Left ventricle myocardium superior (tissue), 1 donor: ENCODE measurements at regions not wholly inside any gene's neighbourhood (a gene's known extent, or its start where the extent isn't known, plus 50 kb on each side); places are given as distances from the start of the nearest gene placed in this dataset.
"Not testable (repeated sequence)": the region's sequence is repeated elsewhere in the genome, so short reads cannot be mapped to it uniquely, and the experiment has no call there.

Source experiments
- ATAC-seq: fragments of 200-7000 bp; cut with Tn5 transposase; one replicate; pipeline ENCODE4 v1.9.1; 2020; ENCODE audit warnings: mild to moderate bottlenecking, moderate library complexity
- DNase-seq: peaks from one replicate; pipeline ENCODE4 v3.0.0-alpha.2; 2020
- intact Hi-C: fragments of 100-400 bp; cut with micrococcal nuclease; formaldehyde crosslinking; loops from one replicate; pipeline ENCODE4 v1.11.0; 2022
- donor health status: DM: no; HTN: yes; CAD: no; lungs with severe emphysema.

GRCh38 chr3:17836919-17837318, 94.5 kb upstream of the TBC1D5 start:
- intact Hi-C loops, result loop anchor here (10.0 kb wide), 1 partner anchor 192 kb away; no protein-coding TSS in a partner anchor
- DNase-seq, result no peak
- no peak for ATAC-seq

GRCh38 chr3:17836092-17836491, 93.7 kb upstream of the TBC1D5 start:
- intact Hi-C loops, result loop anchor here (10.0 kb wide), 1 partner anchor 191 kb away; no protein-coding TSS in a partner anchor
- DNase-seq (no peak), ATAC-seq (no peak)

DNA sequence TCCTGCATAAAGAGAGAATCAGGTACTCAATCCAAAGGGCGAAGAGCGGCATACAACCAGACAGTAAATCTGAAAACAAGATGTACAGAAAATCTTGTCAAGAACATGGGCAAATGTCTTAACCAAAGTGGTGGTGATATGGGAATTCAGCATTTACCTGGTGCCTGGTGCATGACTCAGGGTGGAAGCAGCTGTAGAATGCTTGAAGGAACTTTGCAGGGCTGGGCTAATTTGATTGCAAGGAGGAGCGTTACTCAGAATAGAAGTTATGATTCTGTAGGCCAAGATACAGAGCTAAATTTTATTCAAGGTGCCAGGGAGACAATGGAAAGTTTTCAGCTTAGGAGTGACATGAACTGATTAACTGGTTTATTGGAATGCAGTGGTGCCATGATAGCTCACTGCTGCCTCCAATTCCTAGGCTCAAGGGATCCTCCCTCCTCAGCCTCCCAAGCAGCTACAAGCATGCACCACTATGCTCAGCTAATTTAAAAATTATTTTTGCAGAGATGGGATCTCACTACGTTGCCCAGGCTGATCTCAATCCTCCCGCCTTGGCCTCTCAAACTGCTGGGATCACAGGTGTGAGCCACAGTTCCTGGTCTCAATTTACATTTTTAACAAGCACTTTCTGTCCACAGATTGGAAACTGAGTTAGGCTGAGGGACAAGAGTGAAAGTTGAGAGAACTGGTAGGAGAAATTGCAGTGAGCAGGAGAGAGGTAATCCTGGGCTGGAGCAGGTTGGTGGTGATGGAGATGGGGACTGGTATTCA, 91.5 kb upstream of the TBC1D5 start:
- ATAC-seq (no peak), DNase-seq (no peak)
- intact Hi-C loops, result loop anchor here (10.0 kb wide), 1 partner anchor 189 kb away; no protein-coding TSS in a partner anchor

DNA sequence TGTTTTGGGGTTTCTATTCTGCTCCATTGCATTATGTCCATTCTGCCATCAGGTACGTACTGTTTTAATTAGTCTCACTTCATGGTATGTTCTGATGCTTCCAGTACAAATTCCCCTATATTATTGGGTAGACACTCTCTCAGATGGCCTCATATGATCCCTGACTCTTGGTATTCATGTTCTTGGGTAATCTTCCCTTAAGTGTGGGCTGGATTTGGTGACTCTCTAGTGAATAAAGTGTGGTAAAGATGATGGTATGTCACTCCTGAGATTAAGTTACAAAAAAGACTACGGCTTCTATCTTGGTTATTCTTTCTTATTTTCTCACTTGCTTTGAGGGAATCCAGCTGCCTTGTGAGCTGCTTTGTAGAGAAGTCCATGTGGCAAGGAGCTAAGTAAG, 89.6 kb upstream of the TBC1D5 start:
- intact Hi-C loops, result loop anchor here (10.0 kb wide), 1 partner anchor 187 kb away; no protein-coding TSS in a partner anchor
- ATAC-seq (no peak), DNase-seq (no peak)

- DNase-seq (no peak), ATAC-seq (no peak)
- intact Hi-C loops, result loop anchor here (10.0 kb wide), 1 partner anchor 187 kb away; no protein-coding TSS in a partner anchor
These were observed 88.9 kb upstream of the TBC1D5 start for GRCh38 chr3:17831366-17831765.

GRCh38 chr3:17830788-17831187, 88.4 kb upstream of the TBC1D5 start:
- intact Hi-C loops, result loop anchor here (10.0 kb wide), 1 partner anchor 186 kb away; no protein-coding TSS in a partner anchor
- no peak for DNase-seq
- ATAC-seq, result no peak

DNA sequence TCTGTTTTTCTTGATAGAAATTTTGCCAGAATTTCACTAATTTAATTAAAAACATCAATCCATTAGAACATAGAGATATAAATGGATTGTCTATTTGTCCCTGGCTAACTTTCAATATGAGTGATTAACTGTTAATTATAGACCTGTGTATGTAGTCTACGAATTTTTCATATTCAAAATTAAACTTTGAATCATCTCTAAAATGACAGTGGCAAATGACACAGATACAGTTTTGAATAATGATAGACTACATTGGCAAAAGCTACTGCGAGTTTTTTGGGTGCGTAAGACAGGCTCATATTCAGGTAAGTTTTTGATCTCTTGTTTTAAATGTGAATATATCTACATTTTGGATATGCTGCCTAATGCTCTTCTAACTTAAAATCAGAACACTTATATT, 86.0 kb upstream of the TBC1D5 start:
- intact Hi-C loops, result no loop called here
- ATAC-seq (no peak), DNase-seq (no peak)

- DNase-seq (no peak), ATAC-seq (no peak)
- intact Hi-C loops, result no loop called here
These were observed 82.9 kb upstream of the TBC1D5 start for GRCh38 chr3:17825298-17825697.

DNA sequence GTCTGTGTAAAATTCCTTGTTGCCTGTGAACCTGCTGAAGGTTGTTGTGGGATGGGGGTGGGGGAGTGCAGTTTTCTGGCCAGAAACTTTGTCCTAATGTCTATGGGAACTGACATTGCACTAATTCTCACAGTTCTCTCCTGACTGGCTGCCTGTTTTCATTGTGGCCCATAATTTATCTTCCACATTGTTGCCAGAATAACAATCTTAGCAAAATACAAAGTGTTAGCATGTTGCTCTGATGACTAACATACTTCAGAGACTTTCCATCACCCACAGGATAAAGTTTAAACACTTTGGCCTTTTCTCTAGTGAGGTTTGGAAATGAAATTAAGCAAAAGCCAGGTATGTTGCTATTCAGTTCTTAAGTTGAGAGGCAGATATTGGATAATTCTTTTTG, 81.4 kb upstream of the TBC1D5 start:
- intact Hi-C loops, result no loop called here
- no peak for ATAC-seq
- DNase-seq, result no peak

GRCh38 chr3:17823036-17823435, 80.6 kb upstream of the TBC1D5 start:
- no peak for ATAC-seq
- intact Hi-C loops, result no loop called here

DNA sequence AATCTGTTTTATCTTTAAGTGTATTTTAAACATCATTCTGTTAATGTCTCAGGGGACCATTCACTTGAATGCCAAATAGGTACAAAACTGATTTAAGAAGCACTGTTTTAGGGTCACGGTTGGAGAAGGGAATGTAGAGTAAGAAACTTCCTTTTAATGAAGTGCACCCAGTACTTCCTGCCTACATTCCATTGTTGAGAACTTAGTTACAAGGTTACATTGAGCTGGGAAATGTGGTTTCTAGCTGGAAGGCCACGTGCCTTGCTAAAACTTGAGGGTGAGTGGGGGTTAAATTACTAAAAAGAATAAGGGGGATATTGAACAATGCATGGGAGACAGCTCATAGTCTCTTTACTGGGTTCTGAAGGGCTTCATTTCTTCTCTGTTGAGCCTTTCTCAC, 78.3 kb upstream of the TBC1D5 start:
- intact Hi-C loops, result no loop called here
- DNase-seq (no peak), ATAC-seq (no peak)

More at GRCh38 chr3:17823036-17823435, 80.6 kb upstream of the TBC1D5 start:
- DNase-seq, result no peak

- intact Hi-C loops, result no loop called here
- no peak for ATAC-seq
These were observed 77.8 kb upstream of the TBC1D5 start for GRCh38 chr3:17820275-17820674.

DNA sequence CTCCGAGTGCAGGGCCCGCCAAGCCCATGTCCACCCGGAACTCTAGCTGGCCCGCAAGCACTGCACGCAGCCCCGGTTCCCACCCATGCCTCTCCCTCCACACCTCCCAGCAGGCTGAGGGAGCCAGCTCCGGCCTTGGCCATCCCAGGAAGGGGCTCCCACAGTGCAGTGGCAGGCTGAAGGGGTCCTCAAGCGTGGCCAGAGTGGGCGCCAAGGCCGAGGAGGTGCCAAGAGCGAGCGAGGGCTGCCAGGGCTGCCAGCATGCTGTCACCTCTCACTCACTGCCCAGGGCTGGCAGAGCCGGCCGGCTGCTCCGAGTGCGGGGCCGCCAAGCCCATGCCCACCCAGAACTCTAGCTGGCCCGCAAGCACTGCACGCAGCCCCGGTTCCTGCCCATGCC, 75.5 kb upstream of the TBC1D5 start:
- DNase-seq, ATAC-seq, intact Hi-C loops: not testable (repeated sequence)

More at GRCh38 chr3:17820275-17820674, 77.8 kb upstream of the TBC1D5 start:
- no peak for DNase-seq

DNA sequence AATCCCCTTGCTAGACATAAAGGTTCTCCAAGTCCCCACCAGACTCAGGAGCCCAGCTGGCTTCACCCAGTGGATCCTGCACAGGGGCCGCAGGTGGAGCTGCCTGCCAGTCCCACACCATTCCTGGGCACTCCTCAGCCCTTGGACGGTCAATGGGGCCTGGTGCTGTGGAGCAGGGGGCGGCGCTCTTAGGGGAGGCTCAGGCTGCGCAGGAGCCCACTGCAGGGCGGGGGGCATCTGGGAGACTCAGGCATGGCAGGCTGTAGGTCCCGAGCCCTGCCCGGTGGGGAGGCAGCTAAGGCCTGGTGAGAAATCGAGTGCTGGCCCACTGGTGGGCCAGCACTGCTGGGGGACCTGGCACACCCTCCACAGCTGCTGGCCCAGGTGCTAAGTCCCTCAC, 75.1 kb upstream of the TBC1D5 start:
- no peak for DNase-seq
- ATAC-seq, result no peak
- intact Hi-C loops, result no loop called here

- ATAC-seq, DNase-seq, intact Hi-C loops: not testable (repeated sequence)
These were observed 74.4 kb upstream of the TBC1D5 start for GRCh38 chr3:17816839-17817238.

GRCh38 chr3:17812328-17812727, 69.9 kb upstream of the TBC1D5 start:
- ATAC-seq, result not testable (repeated sequence)

GRCh38 chr3:17811646-17812045, 69.2 kb upstream of the TBC1D5 start:
- no peak for DNase-seq
- intact Hi-C loops, result no loop called here
- ATAC-seq, result no peak

More at GRCh38 chr3:17812328-17812727, 69.9 kb upstream of the TBC1D5 start:
- intact Hi-C loops, DNase-seq: not testable (repeated sequence)

GRCh38 chr3:17810759-17811158, 68.3 kb upstream of the TBC1D5 start:
- no peak for ATAC-seq
- intact Hi-C loops, result no loop called here
- DNase-seq, result no peak

GRCh38 chr3:17808994-17809393, 66.6 kb upstream of the TBC1D5 start:
- DNase-seq (no peak), ATAC-seq (peak; percentile 64)
- intact Hi-C loops, result no loop called here

DNA sequence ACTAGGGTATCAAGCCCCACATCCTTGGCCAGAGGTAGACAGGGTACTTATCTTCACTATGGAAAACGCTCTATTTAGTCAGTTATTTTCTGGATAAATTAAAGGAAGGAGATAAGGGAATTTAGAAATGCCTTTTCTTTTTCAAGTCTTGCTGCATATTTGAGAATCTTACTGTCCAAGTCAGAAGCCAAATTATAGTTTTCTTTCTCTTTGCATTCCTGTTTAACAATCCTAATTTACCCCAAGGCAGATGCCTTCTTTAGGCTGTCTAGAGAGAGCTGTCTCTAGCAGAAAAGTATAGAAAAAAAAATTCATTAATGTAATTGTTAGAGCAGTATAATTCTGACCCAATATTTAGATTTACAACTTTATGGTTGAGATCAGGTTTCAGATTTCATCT, 64.4 kb upstream of the TBC1D5 start:
- intact Hi-C loops, result no loop called here
- ATAC-seq, result no peak
- DNase-seq, result no peak

DNA sequence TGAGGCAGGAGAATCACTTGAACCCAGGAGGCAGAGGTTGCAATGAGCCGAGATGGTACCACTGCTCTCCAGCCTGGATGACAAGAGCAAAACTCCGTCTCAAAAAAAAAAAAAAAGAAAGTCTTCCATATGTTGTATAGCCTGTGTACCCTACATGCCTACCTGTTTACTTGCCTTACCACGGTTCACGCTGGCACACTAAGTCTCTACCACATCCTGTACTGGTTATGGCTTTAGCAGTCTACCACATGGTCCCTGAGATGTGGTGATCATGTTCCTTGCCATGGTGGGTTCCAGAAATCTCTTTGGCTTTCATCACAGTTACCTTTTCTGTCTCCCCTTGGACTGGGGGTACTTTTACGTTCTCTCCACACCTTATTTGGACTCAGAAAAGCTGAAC, 63.8 kb upstream of the TBC1D5 start:
- DNase-seq (no peak), ATAC-seq (no peak)
- intact Hi-C loops, result no loop called here
